GM03348 (cell line): ENCODE measurements at regions not wholly inside any gene's neighbourhood (a gene's known extent, or its start where the extent isn't known, plus 50 kb on each side); places are given as distances from the start of the nearest gene placed in this dataset.
"Not testable (repeated sequence)": the region's sequence is repeated elsewhere in the genome, so short reads cannot be mapped to it uniquely, and the experiment has no call there.

Experiments used
- DNase-seq: peaks from one replicate; pipeline ENCODE4 v3.0.0; 2012; ENCODE audit warnings: low spot score

GRCh38 chr5:114054594-114054993 is 307.3 kb upstream of the KCNN2 start:
- DNase-seq, result no peak

GRCh38 chr5:114055318-114056184 is 306.3 kb upstream of the KCNN2 start:
- peak; percentile 40 for DNase-seq

- DNase-seq, result no peak
Observed at GRCh38 chr5:114056185-114056538, 305.7 kb upstream of the KCNN2 start.

GRCh38 chr5:114060866-114061265 is 301.0 kb upstream of the KCNN2 start:
- no peak for DNase-seq

GRCh38 chr5:114062932-114063867 is 298.7 kb upstream of the KCNN2 start:
- DNase-seq, result no peak

- DNase-seq, result no peak
Observed at GRCh38 chr5:114065912-114066311, 296.0 kb upstream of the KCNN2 start.

- DNase-seq, result no peak
Observed at GRCh38 chr5:114070093-114070722, 291.7 kb upstream of the KCNN2 start.

- no peak for DNase-seq
Observed at GRCh38 chr5:114089259-114089658, 272.6 kb upstream of the KCNN2 start.

GRCh38 chr5:114097570-114097969 is 264.3 kb upstream of the KCNN2 start:
- DNase-seq, result no peak

GRCh38 chr5:114099161-114099560 is 262.7 kb upstream of the KCNN2 start:
- DNase-seq, result no peak

GRCh38 chr5:114101153-114101552 is 260.7 kb upstream of the KCNN2 start:
- DNase-seq, result no peak

GRCh38 chr5:114113604-114114003 is 248.3 kb upstream of the KCNN2 start:
- DNase-seq, result no peak

GRCh38 chr5:114116981-114117380 is 244.9 kb upstream of the KCNN2 start:
- no peak for DNase-seq

- no peak for DNase-seq
Observed at GRCh38 chr5:114118511-114118910, 243.4 kb upstream of the KCNN2 start.

GRCh38 chr5:114120166-114120565 is 241.7 kb upstream of the KCNN2 start:
- DNase-seq, result no peak

- DNase-seq, result no peak
Observed at GRCh38 chr5:114122852-114123251, 239.0 kb upstream of the KCNN2 start.

- DNase-seq, result no peak
Observed at GRCh38 chr5:114123654-114124053, 238.2 kb upstream of the KCNN2 start.

GRCh38 chr5:114146398-114146797 is 215.5 kb upstream of the KCNN2 start:
- DNase-seq, result no peak

GRCh38 chr5:114148253-114148652 is 213.6 kb upstream of the KCNN2 start:
- DNase-seq, result no peak

GRCh38 chr5:114148728-114149127 is 213.1 kb upstream of the KCNN2 start:
- not testable (repeated sequence) for DNase-seq

GRCh38 chr5:114152656-114153360 is 209.1 kb upstream of the KCNN2 start:
- no peak for DNase-seq

- DNase-seq, result no peak
Observed at GRCh38 chr5:114153392-114153791, 208.5 kb upstream of the KCNN2 start.
